ENCODE measurements at regions not wholly inside any gene's neighbourhood (a gene's known extent, or its start where the extent isn't known, plus 50 kb on each side); places are given as distances from the start of the nearest gene placed in this dataset.

GRCh38 chr2:40955042-40955441 lies 503.2 kb upstream of the SLC8A1 start:
- no peak for TF ChIP-seq CTCF (IDR thresholded peaks at IDR 0.05; ENCODE audit: low read depth, low read length)
- H3K4me3 ChIP-seq (replicated peaks in 1 of 2; ENCODE audit: low read depth in 2 of 2, low read length in 2 of 2) = no peak overlapping the region
- peak in 1 of 2 donors; percentile 17 for DNase-seq (ENCODE audit: low read depth in 2 of 2)

- H3K4me3 ChIP-seq (replicated peaks in 1 of 2; ENCODE audit: low read depth in 2 of 2, low read length in 2 of 2) = no peak overlapping the region
- TF ChIP-seq CTCF (IDR thresholded peaks at IDR 0.05; ENCODE audit: low read depth, low read length) = no peak
- peak in 1 of 2 donors; percentile 9 for DNase-seq (ENCODE audit: low read depth in 2 of 2)
Observed at GRCh38 chr2:40955635-40956034, 503.7 kb upstream of the SLC8A1 start.

GRCh38 chr2:40957508-40957907 lies 505.6 kb upstream of the SLC8A1 start:
- DNase-seq (ENCODE audit: low read depth in 2 of 2) = peak; percentile 40 to 75
- TF ChIP-seq CTCF (IDR thresholded peaks at IDR 0.05; ENCODE audit: low read depth, low read length) = no peak
- no peak overlapping the region for H3K4me3 ChIP-seq (replicated peaks in 1 of 2; ENCODE audit: low read depth in 2 of 2, low read length in 2 of 2)

GRCh38 chr2:40962026-40962425 lies 510.1 kb upstream of the SLC8A1 start:
- no peak for DNase-seq (ENCODE audit: low read depth in 2 of 2)
- H3K4me3 ChIP-seq (replicated peaks in 1 of 2; ENCODE audit: low read depth in 2 of 2, low read length in 2 of 2) = no peak overlapping the region
- no peak for TF ChIP-seq CTCF (IDR thresholded peaks at IDR 0.05; ENCODE audit: low read depth, low read length)

DNA sequence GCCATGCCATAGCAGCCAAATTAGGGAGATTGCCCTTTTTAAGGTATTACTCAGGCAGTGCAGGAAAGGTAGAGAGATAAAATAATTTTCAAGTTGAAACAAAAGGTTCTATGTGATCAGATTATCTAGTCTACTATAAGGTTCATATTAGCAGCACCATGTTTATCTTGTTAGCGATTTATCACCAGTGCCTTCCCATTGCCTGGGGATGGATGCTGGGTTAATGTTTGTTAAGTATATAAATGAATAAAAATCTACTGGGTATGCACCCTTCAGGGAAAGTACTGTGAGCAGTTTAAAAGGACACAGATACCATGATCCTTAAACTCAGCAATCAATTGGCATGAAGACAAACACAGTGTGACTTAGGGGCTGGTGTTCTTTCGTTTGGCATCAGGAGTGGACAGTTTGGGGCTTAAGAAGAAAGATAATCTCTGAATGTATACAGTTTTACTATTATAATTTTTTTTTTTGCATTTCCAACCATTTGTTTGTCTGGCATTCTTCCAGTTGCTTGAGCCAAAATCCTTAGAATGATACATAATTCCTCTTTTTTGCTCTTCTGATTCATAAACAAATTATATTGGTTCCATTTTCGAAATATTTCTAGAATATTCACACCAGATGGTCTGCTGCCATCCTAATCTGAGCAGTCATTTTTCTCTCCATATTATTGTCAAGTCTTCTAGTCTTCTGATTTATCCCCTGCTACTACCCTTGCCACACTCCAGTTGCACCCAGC lies 512.8 kb upstream of the SLC8A1 start:
- TF ChIP-seq CTCF (IDR thresholded peaks at IDR 0.05; ENCODE audit: low read depth, low read length) = no peak
- no peak for DNase-seq (ENCODE audit: low read depth in 2 of 2)
- H3K4me3 ChIP-seq (replicated peaks in 1 of 2; ENCODE audit: low read depth in 2 of 2, low read length in 2 of 2) = no peak overlapping the region

GRCh38 chr2:40967451-40967850 lies 515.6 kb upstream of the SLC8A1 start:
- no peak overlapping the region for H3K4me3 ChIP-seq (replicated peaks in 1 of 2; ENCODE audit: low read depth in 2 of 2, low read length in 2 of 2)
- DNase-seq (ENCODE audit: low read depth in 2 of 2) = no peak
- no peak for TF ChIP-seq CTCF (IDR thresholded peaks at IDR 0.05; ENCODE audit: low read depth, low read length)

DNA sequence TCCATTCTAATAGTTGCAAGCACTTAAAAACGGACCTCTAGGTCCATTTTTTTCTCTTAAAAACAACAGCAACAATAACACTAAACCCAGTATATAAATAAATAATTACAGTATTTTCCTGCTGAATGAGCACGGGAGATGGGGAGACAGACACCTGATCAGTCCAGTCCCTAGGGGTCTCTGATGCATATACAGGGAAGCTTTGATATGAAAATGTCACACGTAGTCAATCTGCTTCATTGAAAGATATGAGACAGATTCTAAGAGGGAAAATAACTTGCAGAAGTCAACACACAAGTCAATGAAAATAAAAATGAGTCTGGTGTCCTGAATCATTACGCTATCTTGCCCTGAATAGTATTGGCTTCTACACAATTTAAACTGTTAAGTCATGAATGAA lies 523.3 kb upstream of the SLC8A1 start:
- no peak for TF ChIP-seq CTCF (IDR thresholded peaks at IDR 0.05; ENCODE audit: low read depth, low read length)
- H3K4me3 ChIP-seq (replicated peaks in 1 of 2; ENCODE audit: low read depth in 2 of 2, low read length in 2 of 2) = no peak overlapping the region
- DNase-seq (ENCODE audit: low read depth in 2 of 2) = no peak

Measured in cardiac fibroblast (primary cell).